ENCODE measurements at regions not wholly inside any gene's neighbourhood (a gene's known extent, or its start where the extent isn't known, plus 50 kb on each side); places are given as distances from the start of the nearest gene placed in this dataset.

- no peak for ATAC-seq
- TF ChIP-seq POU6F1 (CRISPR knock-in tag; IDR thresholded peaks at IDR 0.05; ENCODE audit: borderline replicate concordance, low read depth) (no peak), CSDC2 (CRISPR knock-in tag; IDR thresholded peaks at IDR 0.05) (no peak), ZNF565 (CRISPR knock-in tag; conservative IDR thresholded peaks at IDR 0.05; ENCODE audit: low read depth) (no peak), TCF4 (CRISPR knock-in tag; IDR thresholded peaks at IDR 0.05; ENCODE audit: borderline replicate concordance) (no peak), ARNTL (CRISPR knock-in tag; IDR thresholded peaks at IDR 0.05; ENCODE audit: borderline replicate concordance, low read depth) (no peak), OSR1 (CRISPR knock-in tag; IDR thresholded peaks at IDR 0.05) (no peak), ZNF8 (CRISPR knock-in tag; IDR thresholded peaks at IDR 0.05) (no peak), TOX (CRISPR knock-in tag; IDR thresholded peaks at IDR 0.05; ENCODE audit: borderline replicate concordance) (no peak), BACH2 (CRISPR knock-in tag; IDR thresholded peaks at IDR 0.05; ENCODE audit: borderline replicate concordance) (no peak), ZFP30 (CRISPR knock-in tag; IDR thresholded peaks at IDR 0.05) (no peak), PATZ1 (CRISPR knock-in tag; IDR thresholded peaks at IDR 0.05; ENCODE audit: borderline replicate concordance) (no peak), CREB5 (CRISPR knock-in tag; IDR thresholded peaks at IDR 0.05; ENCODE audit: low read depth) (no peak), ZNF70 (CRISPR knock-in tag; IDR thresholded peaks at IDR 0.05) (no peak), GLIS3 (CRISPR knock-in tag; IDR thresholded peaks at IDR 0.05) (no peak), ESRRG (CRISPR knock-in tag; IDR thresholded peaks at IDR 0.05) (no peak), PPARA (CRISPR knock-in tag; IDR thresholded peaks at IDR 0.05; ENCODE audit: borderline replicate concordance) (no peak), RARB (CRISPR knock-in tag; IDR thresholded peaks at IDR 0.05) (no peak), CSRNP3 (CRISPR knock-in tag; IDR thresholded peaks at IDR 0.05) (no peak), TSHZ2 (CRISPR knock-in tag; IDR thresholded peaks at IDR 0.05) (no peak)
These were observed 279.9 kb downstream of the NSG2 start for GRCh38 chr5:174325431-174325830.

- ATAC-seq = no peak
- TF ChIP-seq ZFP30 (CRISPR knock-in tag; IDR thresholded peaks at IDR 0.05) (no peak), ZFP3 (CRISPR knock-in tag; IDR thresholded peaks at IDR 0.05) (no peak)
These were observed 280.5 kb downstream of the NSG2 start for GRCh38 chr5:174325961-174326360.

- TF ChIP-seq GLIS3 (CRISPR knock-in tag; IDR thresholded peaks at IDR 0.05) (no peak), ZNF8 (CRISPR knock-in tag; IDR thresholded peaks at IDR 0.05) (no peak), BACH2 (CRISPR knock-in tag; IDR thresholded peaks at IDR 0.05; ENCODE audit: borderline replicate concordance) (no peak), CREB5 (CRISPR knock-in tag; IDR thresholded peaks at IDR 0.05; ENCODE audit: low read depth) (no peak), PPARA (CRISPR knock-in tag; IDR thresholded peaks at IDR 0.05; ENCODE audit: borderline replicate concordance) (no peak), ZNF565 (CRISPR knock-in tag; conservative IDR thresholded peaks at IDR 0.05; ENCODE audit: low read depth) (no peak), SNAI2 (CRISPR knock-in tag; IDR thresholded peaks at IDR 0.05) (no peak), ESRRG (CRISPR knock-in tag; IDR thresholded peaks at IDR 0.05) (no peak), ARNTL (CRISPR knock-in tag; IDR thresholded peaks at IDR 0.05; ENCODE audit: borderline replicate concordance, low read depth) (no peak)
- no peak for ATAC-seq
These were observed 280.9 kb downstream of the NSG2 start for GRCh38 chr5:174326372-174326771.

Data from SK-N-SH treated with all-trans-retinoic acid at 6 μM for 48 hours (cell line).